ENCODE measurements at regions not wholly inside any gene's neighbourhood (a gene's known extent, or its start where the extent isn't known, plus 50 kb on each side); places are given as distances from the start of the nearest gene placed in this dataset.
"Not testable (repeated sequence)": the region's sequence is repeated elsewhere in the genome, so short reads cannot be mapped to it uniquely, and the experiment has no call there.

GRCh38 chr18:10085416-10085815 is 171.6 kb downstream of the VAPA start:
- DNase-seq (ENCODE audit: low read depth) = peak; percentile 71

GRCh38 chr18:10085876-10086275 is 172.1 kb downstream of the VAPA start:
- DNase-seq (ENCODE audit: low read depth) = no peak

GRCh38 chr18:10086458-10087210 is 172.8 kb downstream of the VAPA start:
- no peak for DNase-seq (ENCODE audit: low read depth)

GRCh38 chr18:10088734-10089133 is 174.9 kb downstream of the VAPA start:
- no peak for DNase-seq (ENCODE audit: low read depth)

GRCh38 chr18:10089881-10090280 is 176.1 kb downstream of the VAPA start:
- no peak for DNase-seq (ENCODE audit: low read depth)

- DNase-seq (ENCODE audit: low read depth) = no peak
Measured at GRCh38 chr18:10090668-10091067, 176.9 kb downstream of the VAPA start.

GRCh38 chr18:10093445-10093844 is 179.6 kb downstream of the VAPA start:
- no peak for DNase-seq (ENCODE audit: low read depth)

GRCh38 chr18:10094154-10094553 is 180.3 kb downstream of the VAPA start:
- DNase-seq (ENCODE audit: low read depth) = peak; percentile 61

GRCh38 chr18:10094655-10095054 is 180.8 kb downstream of the VAPA start:
- no peak for DNase-seq (ENCODE audit: low read depth)

GRCh38 chr18:10095356-10095755 is 181.5 kb downstream of the VAPA start:
- no peak for DNase-seq (ENCODE audit: low read depth)

- peak; percentile 69 for DNase-seq (ENCODE audit: low read depth)
Measured at GRCh38 chr18:10099539-10100140, 185.8 kb downstream of the VAPA start.

GRCh38 chr18:10100196-10100595 is 186.4 kb downstream of the VAPA start:
- no peak for DNase-seq (ENCODE audit: low read depth)

- DNase-seq (ENCODE audit: low read depth) = peak; percentile 83
Measured at GRCh38 chr18:10100941-10101701, 187.3 kb downstream of the VAPA start.

GRCh38 chr18:10101729-10102128 is 187.9 kb downstream of the VAPA start:
- no peak for DNase-seq (ENCODE audit: low read depth)

- DNase-seq (ENCODE audit: low read depth) = not testable (repeated sequence)
Measured at GRCh38 chr18:10105118-10105517, 191.3 kb downstream of the VAPA start.

- DNase-seq (ENCODE audit: low read depth) = no peak
Measured at GRCh38 chr18:10111191-10111590, 197.4 kb downstream of the VAPA start.

- DNase-seq (ENCODE audit: low read depth) = no peak
Measured at GRCh38 chr18:10111944-10112343, 198.1 kb downstream of the VAPA start.

- no peak for DNase-seq (ENCODE audit: low read depth)
Measured at GRCh38 chr18:10113121-10114022, 199.6 kb downstream of the VAPA start.

- no peak for DNase-seq (ENCODE audit: low read depth)
Measured at GRCh38 chr18:10114717-10115463, 201.1 kb downstream of the VAPA start.

- peak; percentile 19 for DNase-seq (ENCODE audit: low read depth)
Measured at GRCh38 chr18:10116574-10116973, 202.8 kb downstream of the VAPA start.

- DNase-seq (ENCODE audit: low read depth) = no peak
Measured at GRCh38 chr18:10119528-10119927, 205.7 kb downstream of the VAPA start.
